ENCODE measurements at regions not wholly inside any gene's neighbourhood (a gene's known extent, or its start where the extent isn't known, plus 50 kb on each side); places are given as distances from the start of the nearest gene placed in this dataset.

DNA sequence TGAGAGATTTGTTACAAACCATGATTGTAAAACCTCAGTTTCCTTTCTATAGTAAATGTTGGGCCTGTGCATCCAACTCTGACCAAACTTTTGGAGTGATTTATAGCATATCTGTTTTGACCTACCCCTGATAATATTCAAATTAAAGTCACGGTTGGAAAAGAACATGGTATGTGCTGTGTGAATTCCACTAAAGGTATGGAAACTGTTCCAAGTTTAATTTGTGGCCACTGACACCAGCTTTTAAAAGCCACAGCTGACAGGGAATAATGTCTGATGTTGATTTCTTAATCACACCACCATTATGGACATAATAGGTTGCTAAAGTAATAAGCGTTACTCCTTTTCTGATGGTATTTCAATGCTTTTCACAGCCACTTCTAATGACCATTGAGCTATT, 1215.9 kb downstream of the CDH8 start:
- H3K27me3 ChIP-seq (replicated peaks), result no peaks in the 10 kb centered on the region
- no peak for DNase-seq
- in situ Hi-C loops (cut with HindIII; ENCODE audit: low pct_ligation_motif_present, low sequenced_read_pairs), result no loop called here
- TF ChIP-seq, protein P1, sequence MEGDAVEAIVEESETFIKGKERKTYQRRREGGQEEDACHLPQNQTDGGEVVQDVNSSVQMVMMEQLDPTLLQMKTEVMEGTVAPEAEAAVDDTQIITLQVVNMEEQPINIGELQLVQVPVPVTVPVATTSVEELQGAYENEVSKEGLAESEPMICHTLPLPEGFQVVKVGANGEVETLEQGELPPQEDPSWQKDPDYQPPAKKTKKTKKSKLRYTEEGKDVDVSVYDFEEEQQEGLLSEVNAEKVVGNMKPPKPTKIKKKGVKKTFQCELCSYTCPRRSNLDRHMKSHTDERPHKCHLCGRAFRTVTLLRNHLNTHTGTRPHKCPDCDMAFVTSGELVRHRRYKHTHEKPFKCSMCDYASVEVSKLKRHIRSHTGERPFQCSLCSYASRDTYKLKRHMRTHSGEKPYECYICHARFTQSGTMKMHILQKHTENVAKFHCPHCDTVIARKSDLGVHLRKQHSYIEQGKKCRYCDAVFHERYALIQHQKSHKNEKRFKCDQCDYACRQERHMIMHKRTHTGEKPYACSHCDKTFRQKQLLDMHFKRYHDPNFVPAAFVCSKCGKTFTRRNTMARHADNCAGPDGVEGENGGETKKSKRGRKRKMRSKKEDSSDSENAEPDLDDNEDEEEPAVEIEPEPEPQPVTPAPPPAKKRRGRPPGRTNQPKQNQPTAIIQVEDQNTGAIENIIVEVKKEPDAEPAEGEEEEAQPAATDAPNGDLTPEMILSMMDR (IDR thresholded peaks at IDR 0.05; ENCODE audit: low read depth, low read length, missing control alignments), result no peak
- H3K36me3 ChIP-seq (replicated peaks), result no peaks in the 10 kb centered on the region
- no peak overlapping the region for H3K4me3 ChIP-seq (ENCODE audit: low read depth, low read length)
- no peak overlapping the region for H3K27ac ChIP-seq

DNA sequence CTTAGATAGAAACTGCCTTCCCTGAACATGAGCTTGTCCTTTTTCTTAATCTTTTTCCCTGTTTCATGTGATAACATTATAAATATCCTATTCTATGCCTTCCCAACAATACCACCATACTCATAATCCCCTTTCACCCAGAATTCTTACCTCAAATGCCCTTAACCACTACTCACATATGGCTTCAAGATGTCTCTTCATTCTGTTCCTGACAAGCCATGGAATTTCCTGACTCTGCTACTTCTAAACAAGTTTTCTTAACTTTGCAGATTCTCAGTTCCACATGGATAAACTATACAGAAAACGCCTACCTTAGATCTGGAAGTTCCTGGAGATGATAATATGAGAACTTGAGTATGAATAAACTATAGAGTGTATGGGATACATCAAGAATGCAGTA, 1217.8 kb downstream of the CDH8 start:
- no peak for DNase-seq
- Histone ChIP-seq H3K27me3 (replicated peaks) (no peaks in the 10 kb centered on the region), H3K4me3 (ENCODE audit: low read depth, low read length) (no peak overlapping the region), H3K27ac (no peak overlapping the region), H3K36me3 (replicated peaks) (no peaks in the 10 kb centered on the region)
- in situ Hi-C loops (cut with HindIII; ENCODE audit: low pct_ligation_motif_present, low sequenced_read_pairs), result no loop called here
- TF ChIP-seq, protein P1 (IDR thresholded peaks at IDR 0.05; ENCODE audit: low read depth, low read length, missing control alignments), result no peak

DNA sequence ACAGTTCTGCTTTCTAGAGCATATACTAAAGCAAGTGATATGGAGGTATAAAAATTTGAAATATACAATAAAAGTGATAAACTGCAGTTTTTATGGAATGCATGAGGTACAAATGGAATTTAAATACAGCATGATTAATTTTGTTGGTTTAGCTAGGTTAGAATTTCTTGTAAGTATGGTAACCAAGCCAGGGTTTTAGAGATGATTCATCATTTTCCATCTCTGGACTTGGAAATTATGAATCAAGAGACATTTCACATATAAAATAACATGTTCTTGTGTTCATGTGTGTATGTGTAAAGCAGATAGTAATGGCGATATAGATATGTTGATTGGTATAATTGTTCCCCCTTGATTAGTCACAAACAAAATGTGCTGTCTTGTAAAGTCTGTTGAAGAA, 1219.8 kb downstream of the CDH8 start:
- in situ Hi-C loops (cut with HindIII; ENCODE audit: low pct_ligation_motif_present, low sequenced_read_pairs), result no loop called here
- Histone ChIP-seq H3K36me3 (replicated peaks) (no peaks in the 10 kb centered on the region), H3K27ac (no peak overlapping the region), H3K4me3 (ENCODE audit: low read depth, low read length) (no peak overlapping the region), H3K27me3 (replicated peaks) (no peaks in the 10 kb centered on the region)
- TF ChIP-seq, protein P1 (IDR thresholded peaks at IDR 0.05; ENCODE audit: low read depth, low read length, missing control alignments), result no peak
- DNase-seq, result no peak

- DNase-seq, result no peak
- Histone ChIP-seq H3K27me3 (replicated peaks) (no peaks in the 10 kb centered on the region), H3K4me3 (ENCODE audit: low read depth, low read length) (no peak overlapping the region), H3K27ac (no peak overlapping the region), H3K36me3 (replicated peaks) (no peaks in the 10 kb centered on the region)
- TF ChIP-seq, protein P1 (IDR thresholded peaks at IDR 0.05; ENCODE audit: low read depth, low read length, missing control alignments), result no peak
- in situ Hi-C loops (cut with HindIII; ENCODE audit: low pct_ligation_motif_present, low sequenced_read_pairs), result no loop called here
These were observed 1220.4 kb downstream of the CDH8 start for GRCh38 chr16:60815865-60816264.

- H3K27ac ChIP-seq, result no peak overlapping the region
- no peak for DNase-seq
- in situ Hi-C loops (cut with HindIII; ENCODE audit: low pct_ligation_motif_present, low sequenced_read_pairs), result no loop called here
These were observed 1221.2 kb downstream of the CDH8 start for GRCh38 chr16:60815033-60815432.

DNA sequence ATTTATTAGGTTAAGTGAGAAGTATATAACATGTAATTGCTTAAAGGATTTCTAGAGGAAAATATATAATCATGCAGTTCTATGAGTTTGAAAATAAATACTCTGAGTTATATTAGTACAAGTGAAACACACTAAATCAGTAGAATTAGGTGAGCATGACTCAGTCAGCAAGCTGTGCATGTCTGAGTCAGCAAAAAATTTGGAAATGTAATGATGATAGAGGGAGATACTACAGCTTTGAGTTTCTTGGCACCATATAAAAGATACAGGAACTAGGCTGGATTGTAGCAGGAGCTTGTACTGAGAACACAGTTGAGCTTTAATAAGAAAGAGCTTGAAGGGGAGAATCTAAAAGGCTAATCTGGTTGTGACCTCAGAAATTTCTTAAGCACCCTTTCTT, 1224.6 kb downstream of the CDH8 start:
- Histone ChIP-seq H3K27ac (no peak overlapping the region), H3K36me3 (replicated peaks) (no peaks in the 10 kb centered on the region), H3K4me3 (ENCODE audit: low read depth, low read length) (no peak overlapping the region), H3K27me3 (replicated peaks) (no peaks in the 10 kb centered on the region)
- in situ Hi-C loops (cut with HindIII; ENCODE audit: low pct_ligation_motif_present, low sequenced_read_pairs), result no loop called here
- TF ChIP-seq, protein P1 (IDR thresholded peaks at IDR 0.05; ENCODE audit: low read depth, low read length, missing control alignments), result no peak
- no peak for DNase-seq

More at GRCh38 chr16:60815033-60815432, 1221.2 kb downstream of the CDH8 start:
- TF ChIP-seq, protein P1 (IDR thresholded peaks at IDR 0.05; ENCODE audit: low read depth, low read length, missing control alignments), result no peak
- no peak overlapping the region for H3K4me3 ChIP-seq (ENCODE audit: low read depth, low read length)
- no peaks in the 10 kb centered on the region for H3K27me3 ChIP-seq (replicated peaks)
- H3K36me3 ChIP-seq (replicated peaks), result no peaks in the 10 kb centered on the region
